GM23248 (cell line): ENCODE measurements at regions not wholly inside any gene's neighbourhood (a gene's known extent, or its start where the extent isn't known, plus 50 kb on each side); places are given as distances from the start of the nearest gene placed in this dataset.

Experiments used
- DNase-seq: peaks from one replicate; pipeline ENCODE4 v3.0.0-alpha.2; 2015
- H2AFZ ChIP-seq: fragments of 200-600 bp; sonication (generic); 2 replicates; pipeline ENCODE4 v1.6.1; 2016; ENCODE audit warnings: antibody characterized with exemption
- H3F3A ChIP-seq: fragments of 200-600 bp; sonication (generic); 2 replicates; pipeline ENCODE4 v1.6.1; 2016; ENCODE audit warnings: mild to moderate bottlenecking, antibody characterized with exemption, mixed run types; ENCODE audit not compliant: insufficient read depth
- H3K27ac ChIP-seq: fragments of 200-600 bp; sonication (generic); 2 replicates; pipeline ENCODE4 v1.5.1; 2016; ENCODE audit warnings: mild to moderate bottlenecking
- H3K27me3 ChIP-seq: fragments of 200-600 bp; sonication (generic); replicated peaks from 2 replicates; pipeline ENCODE4 v1.6.1; 2016; ENCODE audit warnings: mild to moderate bottlenecking; ENCODE audit not compliant: insufficient read depth
- H3K36me3 ChIP-seq: fragments of 200-600 bp; sonication (generic); 2 replicates; pipeline ENCODE4 v1.6.1; 2016; ENCODE audit warnings: low read depth, mild to moderate bottlenecking
- H3K4me1 ChIP-seq: fragments of 200-600 bp; sonication (generic); 2 replicates; pipeline ENCODE4 v1.6.1; 2016; ENCODE audit warnings: mild to moderate bottlenecking; ENCODE audit not compliant: insufficient read depth
- H3K4me2 ChIP-seq: fragments of 200-600 bp; sonication (generic); one replicate; pipeline ENCODE4 v1.6.1; 2016; ENCODE audit warnings: mild to moderate bottlenecking; ENCODE audit not compliant: unreplicated experiment
- H3K4me3 ChIP-seq: fragments of 200-600 bp; sonication (generic); 2 replicates; pipeline ENCODE4 v1.5.1; 2016; ENCODE audit warnings: mild to moderate bottlenecking
- H3K79me2 ChIP-seq: fragments of 200-600 bp; sonication (generic); 2 replicates; pipeline ENCODE4 v1.6.1; 2016; ENCODE audit warnings: mild to moderate bottlenecking; ENCODE audit not compliant: insufficient read depth
- H3K9ac ChIP-seq: fragments of 200-600 bp; sonication (generic); 2 replicates; pipeline ENCODE4 v1.6.1; 2016; ENCODE audit warnings: mild to moderate bottlenecking
- H3K9me2 ChIP-seq: fragments of 200-600 bp; sonication (generic); 2 replicates; pipeline ENCODE4 v1.6.1; 2016; ENCODE audit warnings: mixed run types, mild to moderate bottlenecking, moderate library complexity; ENCODE audit not compliant: insufficient read depth
- H3K9me3 ChIP-seq: fragments of 200-600 bp; sonication (generic); one replicate; pipeline ENCODE4 v1.6.1; 2017; ENCODE audit warnings: low read depth
- H4K20me1 ChIP-seq: fragments of 200-600 bp; sonication (generic); 2 replicates; pipeline ENCODE4 v1.6.0; 2016; ENCODE audit not compliant: insufficient read depth
- EZH2 ChIP-seq: fragments of 200-600 bp; sonication (generic); IDR thresholded peaks from 2 replicates; pipeline ENCODE4 v1.6.1; 2018; ENCODE audit warnings: antibody characterized with exemption, mild to moderate bottlenecking; ENCODE audit not compliant: insufficient read depth, poor library complexity, severe bottlenecking
- EZH2phosphoT487 ChIP-seq: fragments of 200-600 bp; sonication (generic); IDR thresholded peaks from 2 replicates; pipeline ENCODE4 v1.6.1; 2018; ENCODE audit warnings: antibody characterized with exemption, moderate library complexity, mild to moderate bottlenecking, low read depth; ENCODE audit not compliant: insufficient read depth
- WGBS, 2 experiments: methylation state at CpG; one replicate each; pipeline ENCODE4 v1.1.6; 2015 to 2017; ENCODE audit warnings: low lambda C conversion rate in 2 of 2, low coverage in 1 of 2; ENCODE audit errors: missing lambda C conversion rate in 2 of 2; 5-methylcytosine and 5-hydroxymethylcytosine counted together
- in situ Hi-C: fragments of 300-500 bp; cut with MboI; formaldehyde crosslinking; loops from 2 replicates; pipeline ENCODE4 v1.15.0; 2020

GRCh38 chr6:91523511-91523910 is 936.6 kb upstream of the MAP3K7 start:
- Histone ChIP-seq H3K9ac (no peak overlapping the region), H3K9me2 (no peaks in the 10 kb centered on the region), H3K79me2 (no peaks in the 10 kb centered on the region), H3K9me3 (no peaks in the 10 kb centered on the region), H3K4me3 (no peak overlapping the region), H3K4me2 (no peak overlapping the region), H3K27ac (no peak overlapping the region), H3F3A (no peaks in the 10 kb centered on the region), H2AFZ (no peak overlapping the region), H3K4me1 (no peaks in the 10 kb centered on the region), H3K27me3 (no peaks in the 10 kb centered on the region), H4K20me1 (no peaks in the 10 kb centered on the region), H3K36me3 (no peaks in the 10 kb centered on the region)
- no peak for DNase-seq
- TF ChIP-seq EZH2phosphoT487 (no peak), EZH2 (no peak)
- in situ Hi-C loops, result no loop called here
- WGBS, 2 experiments, result 10 to 11% methylated on average over 3 of the region's 3 CpGs

DNA sequence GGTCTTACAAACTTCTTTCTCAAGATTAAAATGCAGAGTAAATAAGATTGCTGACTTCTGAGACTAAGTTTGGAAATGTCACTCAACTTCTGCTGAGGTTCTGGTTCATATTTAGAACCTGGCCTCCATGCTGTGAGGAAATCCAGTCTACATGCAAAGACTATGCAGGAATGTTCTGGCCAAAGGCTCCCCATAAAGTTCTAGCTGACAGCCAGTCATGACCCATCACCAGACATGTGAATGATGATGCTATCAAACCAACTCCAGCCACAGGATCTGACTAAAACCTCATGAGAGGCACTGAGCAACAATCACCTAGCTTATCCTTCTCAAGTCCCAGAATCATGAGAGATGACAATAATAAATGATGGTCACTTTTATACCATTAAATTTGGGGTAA is 935.1 kb upstream of the MAP3K7 start:
- Histone ChIP-seq H4K20me1 (no peaks in the 10 kb centered on the region), H3K27me3 (no peaks in the 10 kb centered on the region), H3K4me3 (no peak overlapping the region), H3K9ac (no peak overlapping the region), H3K9me2 (no peaks in the 10 kb centered on the region), H3K27ac (no peak overlapping the region), H3K9me3 (no peaks in the 10 kb centered on the region), H2AFZ (no peak overlapping the region), H3F3A (no peaks in the 10 kb centered on the region), H3K4me1 (no peaks in the 10 kb centered on the region), H3K36me3 (no peaks in the 10 kb centered on the region), H3K4me2 (no peak overlapping the region), H3K79me2 (no peaks in the 10 kb centered on the region)
- no peak for DNase-seq
- in situ Hi-C loops, result no loop called here
- TF ChIP-seq EZH2phosphoT487 (no peak), EZH2 (no peak)

GRCh38 chr6:91509711-91510110 is 922.8 kb upstream of the MAP3K7 start:
- Histone ChIP-seq H3K79me2 (no peaks in the 10 kb centered on the region), H3K9me3 (no peaks in the 10 kb centered on the region), H3K9ac (no peak overlapping the region), H3K36me3 (no peaks in the 10 kb centered on the region), H3F3A (no peaks in the 10 kb centered on the region), H3K4me3 (no peak overlapping the region), H3K4me1 (no peaks in the 10 kb centered on the region), H3K27ac (no peak overlapping the region), H3K4me2 (no peak overlapping the region), H3K9me2 (no peaks in the 10 kb centered on the region), H3K27me3 (no peaks in the 10 kb centered on the region), H4K20me1 (no peaks in the 10 kb centered on the region), H2AFZ (no peak overlapping the region)
- in situ Hi-C loops, result no loop called here
- 37 to 43% methylated on average over 2 of the region's 2 CpGs for whole genome bisulfite sequencing, 2 experiments
- TF ChIP-seq EZH2phosphoT487 (no peak), EZH2 (no peak)
- no peak for DNase-seq

GRCh38 chr6:91509039-91509438 is 922.2 kb upstream of the MAP3K7 start:
- Histone ChIP-seq H4K20me1 (no peaks in the 10 kb centered on the region), H3K79me2 (no peaks in the 10 kb centered on the region), H3K4me2 (no peak overlapping the region), H3K9me3 (no peaks in the 10 kb centered on the region), H3K27ac (no peak overlapping the region), H3K36me3 (no peaks in the 10 kb centered on the region), H3K27me3 (no peaks in the 10 kb centered on the region), H3K4me1 (no peaks in the 10 kb centered on the region), H3K9ac (no peak overlapping the region), H3K9me2 (no peaks in the 10 kb centered on the region), H3K4me3 (no peak overlapping the region), H3F3A (no peaks in the 10 kb centered on the region), H2AFZ (no peak overlapping the region)
- 35 to 37% methylated on average over 2 of the region's 2 CpGs for WGBS, 2 experiments
- no peak for DNase-seq
- in situ Hi-C loops, result no loop called here
- TF ChIP-seq EZH2phosphoT487 (no peak), EZH2 (no peak)

- Histone ChIP-seq H4K20me1 (no peaks in the 10 kb centered on the region), H3K9me2 (no peaks in the 10 kb centered on the region), H3K36me3 (no peaks in the 10 kb centered on the region), H3K9me3 (no peaks in the 10 kb centered on the region), H3K4me3 (no peak overlapping the region), H3K27me3 (no peaks in the 10 kb centered on the region), H2AFZ (no peak overlapping the region), H3K27ac (no peak overlapping the region), H3K79me2 (no peaks in the 10 kb centered on the region), H3K9ac (no peak overlapping the region), H3K4me2 (no peak overlapping the region), H3F3A (no peaks in the 10 kb centered on the region), H3K4me1 (no peaks in the 10 kb centered on the region)
- TF ChIP-seq EZH2phosphoT487, result no peak
- no peak for TF ChIP-seq EZH2
- in situ Hi-C loops, result no loop called here
- DNase-seq, result no peak
- WGBS, 2 experiments, result 14 to 17% methylated on average over 5 of the region's 5 CpGs
These were observed 919.6 kb upstream of the MAP3K7 start for GRCh38 chr6:91506509-91506908.
